M059J (cell line): ENCODE measurements at regions not wholly inside any gene's neighbourhood (a gene's known extent, or its start where the extent isn't known, plus 50 kb on each side); places are given as distances from the start of the nearest gene placed in this dataset.
"Not testable (repeated sequence)": the region's sequence is repeated elsewhere in the genome, so short reads cannot be mapped to it uniquely, and the experiment has no call there.

Experiments
- DNase-seq: peaks from one replicate; pipeline ENCODE4 v3.0.0-alpha.2; 2012; ENCODE audit warnings: low read depth

GRCh38 chr18:60202708-60203107 lies 169.9 kb downstream of the MC4R start:
- no peak for DNase-seq

GRCh38 chr18:60200558-60200957 lies 172.0 kb downstream of the MC4R start:
- DNase-seq = no peak

GRCh38 chr18:60199505-60199904 lies 173.1 kb downstream of the MC4R start:
- DNase-seq = no peak

- no peak for DNase-seq
These were observed 174.7 kb downstream of the MC4R start for GRCh38 chr18:60197671-60198462.

GRCh38 chr18:60196836-60197606 lies 175.6 kb downstream of the MC4R start:
- DNase-seq = no peak

GRCh38 chr18:60193780-60194179 lies 178.8 kb downstream of the MC4R start:
- no peak for DNase-seq

GRCh38 chr18:60191926-60192325 lies 180.6 kb downstream of the MC4R start:
- no peak for DNase-seq

GRCh38 chr18:60189856-60190255 lies 182.7 kb downstream of the MC4R start:
- no peak for DNase-seq

- no peak for DNase-seq
These were observed 183.6 kb downstream of the MC4R start for GRCh38 chr18:60188958-60189357.

- no peak for DNase-seq
These were observed 190.4 kb downstream of the MC4R start for GRCh38 chr18:60182223-60182622.

GRCh38 chr18:60180671-60181070 lies 191.9 kb downstream of the MC4R start:
- DNase-seq = no peak

- DNase-seq = not testable (repeated sequence)
These were observed 194.4 kb downstream of the MC4R start for GRCh38 chr18:60178224-60178623.

- no peak for DNase-seq
These were observed 196.3 kb downstream of the MC4R start for GRCh38 chr18:60176259-60176658.

- no peak for DNase-seq
These were observed 197.7 kb downstream of the MC4R start for GRCh38 chr18:60174832-60175231.

- no peak for DNase-seq
These were observed 200.5 kb downstream of the MC4R start for GRCh38 chr18:60172030-60172429.

- DNase-seq = no peak
These were observed 209.0 kb downstream of the MC4R start for GRCh38 chr18:60163622-60164021.

GRCh38 chr18:60162388-60162787 lies 210.2 kb downstream of the MC4R start:
- DNase-seq = no peak

- DNase-seq = no peak
These were observed 214.8 kb downstream of the MC4R start for GRCh38 chr18:60157810-60158209.

GRCh38 chr18:60153376-60153775 lies 219.2 kb downstream of the MC4R start:
- no peak for DNase-seq

- DNase-seq = no peak
These were observed 223.3 kb downstream of the MC4R start for GRCh38 chr18:60149316-60149715.

- DNase-seq = no peak
These were observed 225.3 kb downstream of the MC4R start for GRCh38 chr18:60147323-60147722.

GRCh38 chr18:60146220-60146960 lies 226.2 kb downstream of the MC4R start:
- peak; percentile 20 for DNase-seq
